GM12878 (cell line): ENCODE measurements at regions not wholly inside any gene's neighbourhood (a gene's known extent, or its start where the extent isn't known, plus 50 kb on each side); places are given as distances from the start of the nearest gene placed in this dataset.

Experiments
- ATAC-seq: fragments of 200-7000 bp; cut with Tn5 transposase; 3 replicates; pipeline ENCODE4 v1.9.1; 2020; ENCODE audit warnings: mild to moderate bottlenecking, moderate library complexity
- BruUV-seq: library from RNA; stranded (reverse); fragments of 400-500 nt; replicated peaks from 2 replicates; lab custom pipeline; 2021; lab: Mats Ljungman, UMichigan
- CTCF ChIA-PET: fragments of 300-600 bp; sonication (Branson Sonifier 250); formaldehyde crosslinking; extraction: SDS; loops from one replicate; lab custom pipeline; 2021; ENCODE audit warnings: inconsistent platforms; lab: Yijun Ruan, JAX
- POLR2A ChIA-PET: fragments of 350-600 bp; formaldehyde crosslinking; extraction: SDS; loops from one replicate; lab custom pipeline; 2021; ENCODE audit warnings: inconsistent platforms; lab: Charles Lee
- RAD21 ChIA-PET: fragments of 300-600 bp; sonication (Branson Sonifier 250); formaldehyde crosslinking; loops from one replicate; lab custom pipeline; 2023; ENCODE audit warnings: antibody characterized with exemption; ENCODE audit not compliant: unreplicated experiment; lab: Charles Lee
- SMC1A ChIA-PET: fragments of 300-600 bp; sonication (Branson Sonifier 250); formaldehyde crosslinking; loops from one replicate; lab custom pipeline; 2023; ENCODE audit not compliant: unreplicated experiment, uncharacterized antibody; lab: Charles Lee
- DNase-seq: peaks from one replicate; pipeline ENCODE4 v3.0.0-alpha.2; 2011; ENCODE audit warnings: low read depth, low spot score
- FAIRE-seq: peaks from 3 replicates; lab custom pipeline; 2011; peaks lifted over from hg19 to GRCh38; lab: Jason Lieb, UNC
- H2AFZ ChIP-seq: 2 replicates; pipeline ENCODE4 v1.6.0; 2011; ENCODE audit warnings: low read depth, low read length, control low read depth; ENCODE audit not compliant: control insufficient read depth
- H3K27ac ChIP-seq: 2 replicates; pipeline ENCODE4 v1.5.1; 2011; ENCODE audit warnings: control low read depth; ENCODE audit not compliant: control insufficient read depth, insufficient read depth
- H3K27me3 ChIP-seq, 2 experiments: replicated peaks in 1 of 2; 2 replicates each; pipeline versions ENCODE4 v1.6.0 to v1.6.1; 2011; ENCODE audit warnings: low read length in 1 of 2; ENCODE audit not compliant: control insufficient read depth in 2 of 2, insufficient read depth in 2 of 2
- H3K36me3 ChIP-seq, 2 experiments: 2 replicates each; pipeline ENCODE4 v1.5.1; 2011; ENCODE audit warnings: low read length in 1 of 2; ENCODE audit not compliant: control insufficient read depth in 2 of 2, insufficient read depth in 2 of 2
- H3K4me1 ChIP-seq: 2 replicates; pipeline ENCODE4 v1.6.1; 2011; ENCODE audit warnings: mild to moderate bottlenecking, low read length, moderate library complexity, mixed read lengths; ENCODE audit not compliant: control insufficient read depth, insufficient read depth
- H3K4me2 ChIP-seq: 2 replicates; pipeline ENCODE4 v1.6.0; 2011; ENCODE audit warnings: control low read depth; ENCODE audit not compliant: control insufficient read depth, insufficient read depth
- H3K4me3 ChIP-seq: fragments of 200-600 bp; sonication (generic); 2 replicates; pipeline ENCODE4 v1.5.1; 2016
- H3K79me2 ChIP-seq: 2 replicates; pipeline ENCODE4 v1.6.0; 2011; ENCODE audit warnings: low read length; ENCODE audit not compliant: control insufficient read depth, insufficient read depth
- H3K9ac ChIP-seq: 2 replicates; pipeline ENCODE4 v1.8.0; 2011; ENCODE audit warnings: low read length, control low read depth, mixed read lengths; ENCODE audit not compliant: control insufficient read depth, insufficient read depth
- H3K9me3 ChIP-seq: replicated peaks from 3 replicates; pipeline ENCODE4 v1.5.1; 2011; ENCODE audit warnings: mild to moderate bottlenecking, low read length; ENCODE audit not compliant: control insufficient read depth, insufficient read depth
- H4K20me1 ChIP-seq: 2 replicates; pipeline ENCODE4 v1.6.0; 2011; ENCODE audit not compliant: control insufficient read depth, insufficient read depth
- BHLHE40 ChIP-seq, 2 experiments: fragments of 450-650 bp in 1 of 2; IDR thresholded peaks; 2 replicates each; pipeline ENCODE4 v1.6.1; 2011 to 2017; ENCODE audit warnings: low read depth in 2 of 2, borderline replicate concordance in 1 of 2, improper control_type of control experiment in 1 of 2, low read length in 1 of 2, mild to moderate bottlenecking in 1 of 2
- BMI1 ChIP-seq: fragments of 450-650 bp; IDR thresholded peaks from 2 replicates; pipeline ENCODE4 v1.6.1; 2016; ENCODE audit warnings: mild to moderate bottlenecking, moderate library complexity, borderline replicate concordance
- CHD4 ChIP-seq: fragments of 200-600 bp; sonication (generic); IDR thresholded peaks from 2 replicates; pipeline ENCODE4 v1.6.1; 2016; ENCODE audit warnings: mild to moderate bottlenecking
- DPF2 ChIP-seq: fragments of 450-650 bp; IDR thresholded peaks from 2 replicates; pipeline ENCODE4 v1.6.1; 2017; ENCODE audit warnings: mild to moderate bottlenecking
- FOS ChIP-seq: IDR thresholded peaks from 3 replicates; pipeline ENCODE4 v1.6.1; 2011; ENCODE audit warnings: borderline replicate concordance; ENCODE audit not compliant: insufficient read length; ENCODE audit errors: extremely low read depth
- GABPA ChIP-seq: IDR thresholded peaks from 2 replicates; pipeline ENCODE4 v1.6.1; 2014; ENCODE audit warnings: antibody characterized with exemption, low read depth, mild to moderate bottlenecking, inconsistent platforms
- KDM1A ChIP-seq: fragments of 200-600 bp; sonication (generic); IDR thresholded peaks from 2 replicates; pipeline ENCODE4 v1.6.1; 2016; ENCODE audit warnings: borderline replicate concordance
- KLF5 ChIP-seq: fragments of 450-650 bp; IDR thresholded peaks from 2 replicates; pipeline ENCODE4 v1.6.1; 2014; ENCODE audit warnings: mild to moderate bottlenecking; ENCODE audit not compliant: partially characterized antibody
- PAX5 ChIP-seq: IDR thresholded peaks from 2 replicates; pipeline ENCODE4 v1.6.1; 2011; ENCODE audit warnings: low read depth, low read length, borderline replicate concordance
- PKNOX1 ChIP-seq: fragments of 450-650 bp; IDR thresholded peaks from 2 replicates; pipeline ENCODE4 v1.6.1; 2016; ENCODE audit warnings: mild to moderate bottlenecking
- POLR2AphosphoS5 ChIP-seq: IDR thresholded peaks from 2 replicates; pipeline ENCODE4 v1.6.1; 2011; ENCODE audit warnings: mild to moderate bottlenecking, low read length, inconsistent platforms
- POU2F2 ChIP-seq: IDR thresholded peaks from 3 replicates; pipeline ENCODE4 v1.6.1; 2011; ENCODE audit warnings: low read depth, mild to moderate bottlenecking, low read length, borderline replicate concordance
- RAD51 ChIP-seq: fragments of 450-650 bp; IDR thresholded peaks from 2 replicates; pipeline ENCODE4 v1.6.1; 2016; ENCODE audit warnings: moderate library complexity, mild to moderate bottlenecking, inconsistent platforms
- RB1 ChIP-seq: fragments of 450-650 bp; formaldehyde crosslinking; IDR thresholded peaks from 2 replicates; pipeline ENCODE4 v1.6.1; 2017; ENCODE audit warnings: mild to moderate bottlenecking, borderline replicate concordance
- RFX5 ChIP-seq: IDR thresholded peaks from 2 replicates; pipeline ENCODE4 v1.6.1; 2011; ENCODE audit warnings: low read depth, low read length, improper control_type of control experiment
- SMARCA5 ChIP-seq: fragments of 450-650 bp; IDR thresholded peaks from 2 replicates; pipeline ENCODE4 v1.6.1; 2017; ENCODE audit warnings: mild to moderate bottlenecking
- SMC3 ChIP-seq: IDR thresholded peaks from 2 replicates; pipeline ENCODE4 v1.6.1; 2011; ENCODE audit warnings: low read length, improper control_type of control experiment, borderline replicate concordance
- TCF7 ChIP-seq: IDR thresholded peaks from 2 replicates; pipeline ENCODE4 v1.6.1; 2014; ENCODE audit warnings: antibody characterized with exemption, borderline replicate concordance
- ZNF274 ChIP-seq: IDR thresholded peaks from one replicate; pipeline ENCODE4 v1.8.0; 2011; ENCODE audit not compliant: insufficient read length, insufficient read depth
- WGBS: methylation state at CpG from one replicate; pipeline ENCODE4 v1.1.6; 2016; ENCODE audit warnings: low lambda C conversion rate; ENCODE audit not compliant: insufficient replicate concordance, insufficient coverage; ENCODE audit errors: missing lambda C conversion rate; 5-methylcytosine and 5-hydroxymethylcytosine counted together
- in situ Hi-C: fragments of 300-500 bp; cut with MboI; formaldehyde crosslinking; loops from 9 replicates; pipeline ENCODE4 v1.14.3; 2018; ENCODE audit warnings: mixed read lengths
- intact Hi-C: fragments of 100-400 bp; cut with micrococcal nuclease; formaldehyde crosslinking; loops from one replicate; pipeline ENCODE4 v1.14.2; 2022; ENCODE audit not compliant: unreplicated experiment

GRCh38 chr7:155882596-155882995 lies 70.3 kb upstream of the SHH start:
- intact Hi-C loops (no loop called here), in situ Hi-C loops (no loop called here)
- no peaks in the 10 kb centered on the region for H3K4me1 ChIP-seq
- no peak overlapping the region for H3K4me2 ChIP-seq
- ATAC-seq (no peak), DNase-seq (no peak), FAIRE-seq (no peak)
- no TSS peak for BruUV-seq
- no peaks in the 10 kb centered on the region for H3K9me3 ChIP-seq
- no peak overlapping the region for H3K4me3 ChIP-seq
- no peaks in the 10 kb centered on the region for H3K27me3 ChIP-seq
- TF ChIP-seq CHD4 (no peak), TCF7 (no peak), PAX5 (no peak)
- ChIA-PET RAD21 (no interaction called here), SMC1A (no interaction called here), POLR2A (no interaction called here), CTCF (no interaction called here)
- no peaks in the 10 kb centered on the region for H3K79me2 ChIP-seq
- no peaks in the 10 kb centered on the region for H4K20me1 ChIP-seq
- no peaks in the 10 kb centered on the region for H3K36me3 ChIP-seq
- no peak overlapping the region for H3K27ac ChIP-seq
- 17% methylated on average over 5 of the region's 5 CpGs for WGBS
- H3K9ac ChIP-seq, result no peak overlapping the region
- H2AFZ ChIP-seq, result no peak overlapping the region

DNA sequence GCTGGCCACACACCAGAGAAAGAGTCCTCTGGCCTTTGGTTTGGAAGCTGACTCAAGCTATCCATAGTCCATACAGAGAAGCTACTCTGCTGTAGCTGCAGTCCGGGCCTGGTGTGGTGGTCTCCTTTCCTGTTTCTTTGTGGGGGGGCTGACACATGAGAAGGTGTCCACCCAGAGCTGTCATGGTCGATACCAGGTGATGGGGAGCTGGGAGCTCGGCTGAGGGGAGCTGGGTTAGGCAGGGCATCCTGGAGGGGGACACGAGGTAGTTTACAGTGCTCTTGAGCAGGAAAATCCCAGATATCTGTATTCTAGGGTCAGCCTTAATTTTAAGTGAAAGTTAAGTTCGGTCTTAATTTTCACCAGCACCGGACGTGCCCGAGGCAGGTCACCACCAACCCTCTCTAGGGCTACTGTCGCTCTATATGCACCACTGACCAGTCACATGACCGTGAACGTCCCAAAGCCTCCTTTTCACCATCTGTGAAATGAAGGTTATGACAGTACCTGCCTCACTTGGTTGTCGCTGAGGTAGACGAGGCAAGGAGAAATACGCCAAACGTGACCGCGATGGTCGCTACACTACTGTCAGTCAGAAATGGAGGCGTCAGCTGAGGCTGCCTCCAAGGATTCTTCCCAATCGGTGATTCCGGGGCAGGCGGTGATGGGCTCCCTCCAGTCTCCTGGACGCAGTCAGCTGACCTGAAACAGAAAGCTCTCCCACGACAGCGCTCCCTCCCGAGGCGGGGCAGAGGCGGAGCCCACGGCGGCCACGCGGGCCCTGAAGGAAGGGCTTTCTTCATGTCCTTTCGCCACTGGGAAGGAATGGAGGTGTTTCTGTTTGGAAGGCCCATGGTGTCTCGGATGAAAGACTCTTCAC lies 69.4 kb upstream of the SHH start:
- no peak overlapping the region for H3K27ac ChIP-seq
- H3K27me3 ChIP-seq, result no peaks in the 10 kb centered on the region
- no peak overlapping the region for H3K4me2 ChIP-seq
- WGBS, result 53% methylated on average over 34 of the region's 34 CpGs
- H2AFZ ChIP-seq, result no peak overlapping the region
- ChIA-PET RAD21 (no interaction called here), POLR2A (no interaction called here), SMC1A (no interaction called here), CTCF (no interaction called here)
- no peak overlapping the region for H3K4me3 ChIP-seq
- H3K79me2 ChIP-seq, result no peaks in the 10 kb centered on the region
- H4K20me1 ChIP-seq, result no peaks in the 10 kb centered on the region
- DNase-seq (no peak), FAIRE-seq (no peak), ATAC-seq (no peak)
- BruUV-seq, result no TSS peak
- H3K9me3 ChIP-seq, result no peaks in the 10 kb centered on the region
- intact Hi-C loops, result no loop called here
- in situ Hi-C loops, result no loop called here
- no peaks in the 10 kb centered on the region for H3K4me1 ChIP-seq
- H3K9ac ChIP-seq, result no peak overlapping the region
- H3K36me3 ChIP-seq, result no peaks in the 10 kb centered on the region
- TF ChIP-seq RB1 (no peak), SMC3 (no peak), DPF2 (no peak), POU2F2 (no peak), FOS (no peak), SMARCA5 (no peak), GABPA (no peak), KDM1A (no peak), KLF5 (no peak), PKNOX1 (no peak), RFX5 (no peak), ZNF274 (no peak), BMI1 (no peak), RAD51 (no peak), BHLHE40 (IDR thresholded peaks at IDR 0.05; ENCODE audit: borderline replicate concordance in 1 of 2, low read depth in 2 of 2, low read length in 1 of 2) (no peak), POLR2AphosphoS5 (no peak)
